Gastrocnemius medialis (tissue), 4 donors: ENCODE measurements at regions not wholly inside any gene's neighbourhood (a gene's known extent, or its start where the extent isn't known, plus 50 kb on each side); places are given as distances from the start of the nearest gene placed in this dataset.
"Not testable (repeated sequence)": the region's sequence is repeated elsewhere in the genome, so short reads cannot be mapped to it uniquely, and the experiment has no call there.

Experiments
- ATAC-seq, 2 donors: fragments of 150-250 bp; one replicate each; pipeline ENCODE4 v1.9.1; 2016
- DNase-seq, 2 donors: peaks; one replicate each; pipeline ENCODE4 v3.0.0-alpha.2; 2019
- H3K27ac ChIP-seq, 4 donors: fragments of 200-600 bp; sonication (generic); 1 replicate in 1 of 4; 2 replicates in 3 of 4; pipeline ENCODE4 v1.5.1; 2016 to 2018; ENCODE audit warnings: mild to moderate bottlenecking in 2 of 4, moderate library complexity in 1 of 4
- H3K27me3 ChIP-seq, 3 donors: fragments of 200-600 bp; sonication (generic) in 2 of 3; 1 replicate in 1 of 3; 2 replicates in 2 of 3; pipeline versions ENCODE4 v1.5.1 to v1.6.0; 2016 to 2019; ENCODE audit warnings: mild to moderate bottlenecking in 1 of 3, moderate library complexity in 1 of 3
- H3K36me3 ChIP-seq, 2 donors: fragments of 200-600 bp; sonication (generic) in 1 of 2; one replicate each; pipeline ENCODE4 v1.5.1; 2017 to 2018
- H3K4me1 ChIP-seq, 2 donors: fragments of 200-600 bp; sonication (generic) in 1 of 2; one replicate each; pipeline ENCODE4 v1.5.1; 2016 to 2017; ENCODE audit warnings: mild to moderate bottlenecking in 2 of 2
- H3K4me3 ChIP-seq, 4 donors: fragments of 200-600 bp; sonication (generic) in 3 of 4; 1 replicate in 1 of 4; 2 replicates in 3 of 4; pipeline ENCODE4 v1.5.1; 2016 to 2019; ENCODE audit warnings: mild to moderate bottlenecking in 2 of 4
- H3K9me3 ChIP-seq, 3 donors: fragments of 200-600 bp; sonication (generic) in 2 of 3; 1 replicate in 1 of 3; 2 replicates in 2 of 3; pipeline ENCODE4 v1.5.1; 2016 to 2019
- CTCF ChIP-seq, 5 experiments: fragments of 450-650 bp in 3 of 5; fragments of 200-600 bp in 2 of 5; sonication (generic) in 2 of 5; IDR thresholded peaks in 4 of 5; conservative IDR thresholded peaks in 1 of 5; 1 replicate in 4 of 5; 2 replicates in 1 of 5; pipeline ENCODE4 v1.5.1; 2016 to 2019; ENCODE audit warnings: antibody characterized with exemption in 5 of 5, mild to moderate bottlenecking in 3 of 5, moderate library complexity in 3 of 5
- POLR2A ChIP-seq, 2 donors: fragments of 450-650 bp; IDR thresholded peaks; one replicate each; pipeline ENCODE4 v1.6.1; 2017; ENCODE audit warnings: antibody characterized with exemption in 2 of 2, mild to moderate bottlenecking in 2 of 2, moderate library complexity in 2 of 2
- in situ Hi-C, 4 donors: fragments of 200-750 bp; cut with MboI; loops; one replicate each; pipeline versions ENCODE4 v1.15.0 to v1.8.0; 2017; ENCODE audit warnings: low sequenced_read_pairs in 4 of 4
- intact Hi-C: fragments of 100-400 bp; cut with DNase I; formaldehyde crosslinking; loops from one replicate; pipeline ENCODE4 v1.15.1; 2023; ENCODE audit warnings: low total_unique reads

GRCh38 chr16:26395700-26396099 is 671.0 kb upstream of the C16orf82 start:
- Histone ChIP-seq H3K4me3 (no peak overlapping the region), H3K4me1 (no peaks in the 10 kb centered on the region), H3K27me3 (no peaks in the 10 kb centered on the region), H3K36me3 (no peaks in the 10 kb centered on the region), H3K27ac (no peak overlapping the region), H3K9me3 (no peaks in the 10 kb centered on the region)
- in situ Hi-C loops (no loop called here), intact Hi-C loops (no loop called here)
- DNase-seq: no peak
- no peak for ATAC-seq
- TF ChIP-seq POLR2A (IDR thresholded peaks at IDR 0.05) (no peak), CTCF (IDR thresholded peaks at IDR 0.05 in 4 of 5, conservative IDR thresholded peaks at IDR 0.05 in 1 of 5) (no peak)

- no peak for ATAC-seq
- Histone ChIP-seq H3K4me1 (no peaks in the 10 kb centered on the region), H3K27ac (no peak overlapping the region), H3K36me3 (no peaks in the 10 kb centered on the region), H3K9me3 (no peaks in the 10 kb centered on the region), H3K27me3 (no peaks in the 10 kb centered on the region), H3K4me3 (no peak overlapping the region)
- no peak for TF ChIP-seq POLR2A (IDR thresholded peaks at IDR 0.05)
- TF ChIP-seq CTCF (IDR thresholded peaks at IDR 0.05 in 4 of 5, conservative IDR thresholded peaks at IDR 0.05 in 1 of 5): no peak
- intact Hi-C loops: no loop called here
- in situ Hi-C loops: no loop called here
- DNase-seq: no peak
Observed at GRCh38 chr16:26396511-26397235, 670.1 kb upstream of the C16orf82 start.

DNA sequence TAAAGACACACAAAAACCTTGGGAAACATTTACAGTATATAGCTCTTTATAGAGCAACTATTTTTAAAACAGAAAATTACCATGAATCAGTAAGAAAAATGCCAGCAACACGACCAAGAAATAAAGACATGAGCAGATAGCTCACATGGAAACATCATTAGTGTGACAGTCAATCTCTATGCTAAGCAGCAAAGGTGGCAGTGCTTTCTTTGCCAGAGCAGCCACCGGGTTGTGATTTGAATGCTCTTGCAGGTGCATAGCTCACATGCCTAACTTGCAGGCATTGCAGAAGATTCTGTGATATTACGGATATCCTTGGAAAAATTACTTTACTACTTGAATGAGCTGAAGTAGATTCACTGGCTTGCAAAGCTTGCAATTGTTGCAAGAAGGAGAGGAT is 652.9 kb upstream of the C16orf82 start:
- intact Hi-C loops (no loop called here), in situ Hi-C loops (no loop called here)
- Histone ChIP-seq H3K4me3 (no peak overlapping the region), H3K27me3 (no peaks in the 10 kb centered on the region), H3K36me3 (no peaks in the 10 kb centered on the region), H3K27ac (no peak overlapping the region), H3K4me1 (no peaks in the 10 kb centered on the region), H3K9me3 (no peaks in the 10 kb centered on the region)
- DNase-seq: no peak
- TF ChIP-seq POLR2A (IDR thresholded peaks at IDR 0.05) (no peak), CTCF (IDR thresholded peaks at IDR 0.05 in 4 of 5, conservative IDR thresholded peaks at IDR 0.05 in 1 of 5) (no peak)
- no peak for ATAC-seq

DNA sequence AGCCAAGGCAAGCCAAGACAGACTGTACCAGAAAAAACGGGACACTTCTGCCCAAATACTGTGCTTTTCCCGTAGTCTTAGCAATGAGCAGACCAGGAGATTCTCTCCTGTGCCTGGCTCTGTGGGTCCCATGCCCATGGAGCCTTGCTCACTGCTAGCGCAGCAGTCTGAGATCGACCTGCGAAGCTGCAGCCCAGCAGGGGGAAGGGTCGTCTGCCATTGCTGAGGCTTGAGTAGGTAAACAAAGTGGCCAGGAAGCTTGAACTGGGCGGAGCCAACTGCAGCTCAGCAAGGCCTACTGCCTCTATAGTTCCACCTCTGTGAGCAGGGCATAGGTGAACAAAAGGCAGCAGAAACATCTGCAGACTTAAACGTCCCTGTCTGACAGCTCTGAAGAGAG is 647.3 kb upstream of the C16orf82 start:
- DNase-seq, ATAC-seq, H3K27me3 ChIP-seq, H3K4me1 ChIP-seq, H3K9me3 ChIP-seq, H3K36me3 ChIP-seq, H3K27ac ChIP-seq, intact Hi-C loops, in situ Hi-C loops, H3K4me3 ChIP-seq: not testable (repeated sequence)

DNA sequence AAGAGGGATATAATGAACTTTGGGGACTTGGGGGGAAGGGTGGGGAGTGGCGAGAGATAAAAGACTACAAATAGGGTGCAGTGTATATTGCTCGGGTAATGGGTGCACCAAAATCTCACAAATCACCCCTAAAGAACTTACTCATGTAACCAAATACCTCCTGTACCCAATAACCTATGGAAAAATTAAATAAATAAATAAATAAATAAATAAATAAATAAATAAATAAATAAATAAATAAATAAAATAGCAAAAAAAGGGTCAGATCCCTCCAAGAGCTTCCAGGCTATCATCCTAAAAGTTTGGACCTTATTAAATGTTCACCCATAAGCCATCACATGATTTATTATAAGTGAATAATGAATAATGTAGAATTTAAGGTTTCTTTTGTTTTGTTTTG is 636.1 kb upstream of the C16orf82 start:
- TF ChIP-seq CTCF (IDR thresholded peaks at IDR 0.05 in 4 of 5, conservative IDR thresholded peaks at IDR 0.05 in 1 of 5) (no peak), POLR2A (IDR thresholded peaks at IDR 0.05) (no peak)
- Histone ChIP-seq H3K9me3 (no peaks in the 10 kb centered on the region), H3K27ac (no peak overlapping the region), H3K27me3 (no peaks in the 10 kb centered on the region), H3K4me3 (no peak overlapping the region), H3K4me1 (no peaks in the 10 kb centered on the region), H3K36me3 (no peaks in the 10 kb centered on the region)
- no peak for ATAC-seq
- no peak for DNase-seq
- intact Hi-C loops: no loop called here
- in situ Hi-C loops: no loop called here
